Muscle layer of duodenum (tissue), 2 donors: ENCODE measurements at regions not wholly inside any gene's neighbourhood (a gene's known extent, or its start where the extent isn't known, plus 50 kb on each side); places are given as distances from the start of the nearest gene placed in this dataset.

Experiments used
- H3K27ac ChIP-seq: one replicate; pipeline ENCODE4 v1.7.0; 2013; ENCODE audit warnings: mild to moderate bottlenecking, low read length
- H3K27me3 ChIP-seq: one replicate; pipeline ENCODE4 v1.7.0; 2013; ENCODE audit warnings: low read depth, mild to moderate bottlenecking, control low read depth, low read length
- H3K36me3 ChIP-seq, 2 donors: one replicate each; pipeline ENCODE4 v1.7.0; 2013; ENCODE audit warnings: low read length in 2 of 2, control low read depth in 1 of 2, mild to moderate bottlenecking in 1 of 2; ENCODE audit not compliant: insufficient read depth in 2 of 2, control insufficient read depth in 1 of 2
- H3K4me1 ChIP-seq, 2 donors: one replicate each; pipeline ENCODE4 v1.7.0; 2013; ENCODE audit warnings: low read length in 2 of 2, mild to moderate bottlenecking in 2 of 2, control low read depth in 1 of 2, moderate library complexity in 1 of 2; ENCODE audit not compliant: insufficient read depth in 2 of 2, control insufficient read depth in 1 of 2
- H3K4me3 ChIP-seq, 2 donors: one replicate each; pipeline ENCODE4 v1.7.0; 2013; ENCODE audit warnings: low read length in 2 of 2, low read depth in 1 of 2, mild to moderate bottlenecking in 1 of 2
- H3K9me3 ChIP-seq, 2 donors: one replicate each; pipeline ENCODE4 v1.7.0; 2013; ENCODE audit warnings: low read length in 2 of 2, control low read depth in 1 of 2, mild to moderate bottlenecking in 1 of 2; ENCODE audit not compliant: control insufficient read depth in 1 of 2
- donor health status: healthy.

- Histone ChIP-seq H3K27ac (no peak overlapping the region), H3K36me3 (no peaks in the 10 kb centered on the region), H3K9me3 (no peaks in the 10 kb centered on the region), H3K27me3 (no peaks in the 10 kb centered on the region), H3K4me1 (peaks cover 0 to 17% of the 10 kb centered on the region in 2 donors), H3K4me3 (no peak overlapping the region)
These were observed 172.5 kb downstream of the CTTN start for GRCh38 chr11:70570693-70571395.

GRCh38 chr11:70572974-70573260 is 174.6 kb downstream of the CTTN start:
- H3K9me3 ChIP-seq, result no peaks in the 10 kb centered on the region
- no peak overlapping the region for H3K27ac ChIP-seq
- H3K4me3 ChIP-seq, result no peak overlapping the region
- no peaks in the 10 kb centered on the region for H3K36me3 ChIP-seq
- peaks cover 0 to 13% of the 10 kb centered on the region in 2 donors for H3K4me1 ChIP-seq
- no peaks in the 10 kb centered on the region for H3K27me3 ChIP-seq

GRCh38 chr11:70573701-70574151 is 175.4 kb downstream of the CTTN start:
- Histone ChIP-seq H3K4me3 (no peak overlapping the region), H3K9me3 (no peaks in the 10 kb centered on the region), H3K4me1 (peaks cover 0 to 6% of the 10 kb centered on the region in 2 donors), H3K27me3 (no peaks in the 10 kb centered on the region), H3K36me3 (no peaks in the 10 kb centered on the region), H3K27ac (no peak overlapping the region)

GRCh38 chr11:70574725-70575347 is 176.5 kb downstream of the CTTN start:
- H3K9me3 ChIP-seq, result no peaks in the 10 kb centered on the region
- no peaks in the 10 kb centered on the region for H3K27me3 ChIP-seq
- H3K4me1 ChIP-seq, result no peaks in the 10 kb centered on the region
- H3K27ac ChIP-seq, result no peak overlapping the region
- no peaks in the 10 kb centered on the region for H3K36me3 ChIP-seq
- H3K4me3 ChIP-seq, result no peak overlapping the region

GRCh38 chr11:70575396-70576060 is 177.2 kb downstream of the CTTN start:
- H3K27ac ChIP-seq, result no peak overlapping the region
- H3K36me3 ChIP-seq, result no peaks in the 10 kb centered on the region
- no peaks in the 10 kb centered on the region for H3K4me1 ChIP-seq
- H3K4me3 ChIP-seq, result no peak overlapping the region
- H3K27me3 ChIP-seq, result no peaks in the 10 kb centered on the region
- no peaks in the 10 kb centered on the region for H3K9me3 ChIP-seq

- no peak overlapping the region for H3K4me3 ChIP-seq
- no peak overlapping the region for H3K27ac ChIP-seq
- no peaks in the 10 kb centered on the region for H3K27me3 ChIP-seq
- no peaks in the 10 kb centered on the region for H3K36me3 ChIP-seq
- no peaks in the 10 kb centered on the region for H3K9me3 ChIP-seq
- no peaks in the 10 kb centered on the region for H3K4me1 ChIP-seq
These were observed 178.9 kb downstream of the CTTN start for GRCh38 chr11:70577258-70577603.

- Histone ChIP-seq H3K27me3 (no peaks in the 10 kb centered on the region), H3K9me3 (no peaks in the 10 kb centered on the region), H3K4me1 (no peaks in the 10 kb centered on the region), H3K27ac (no peak overlapping the region), H3K4me3 (no peak overlapping the region), H3K36me3 (no peaks in the 10 kb centered on the region)
These were observed 179.6 kb downstream of the CTTN start for GRCh38 chr11:70577948-70578347.

- H3K4me3 ChIP-seq, result no peak overlapping the region
- H3K9me3 ChIP-seq, result no peaks in the 10 kb centered on the region
- H3K27me3 ChIP-seq, result no peaks in the 10 kb centered on the region
- H3K27ac ChIP-seq, result no peak overlapping the region
- H3K4me1 ChIP-seq, result no peaks in the 10 kb centered on the region
- H3K36me3 ChIP-seq, result no peaks in the 10 kb centered on the region
These were observed 180.0 kb downstream of the CTTN start for GRCh38 chr11:70578371-70578770.

- Histone ChIP-seq H3K9me3 (no peaks in the 10 kb centered on the region), H3K4me3 (no peak overlapping the region), H3K27ac (no peak overlapping the region), H3K36me3 (no peaks in the 10 kb centered on the region), H3K4me1 (no peaks in the 10 kb centered on the region), H3K27me3 (no peaks in the 10 kb centered on the region)
These were observed 180.5 kb downstream of the CTTN start for GRCh38 chr11:70578831-70579230.

GRCh38 chr11:70579316-70579955 is 181.1 kb downstream of the CTTN start:
- Histone ChIP-seq H3K9me3 (no peaks in the 10 kb centered on the region), H3K27me3 (no peaks in the 10 kb centered on the region), H3K4me3 (no peak overlapping the region), H3K36me3 (no peaks in the 10 kb centered on the region), H3K27ac (no peak overlapping the region), H3K4me1 (no peaks in the 10 kb centered on the region)

- no peaks in the 10 kb centered on the region for H3K27me3 ChIP-seq
- H3K9me3 ChIP-seq, result no peaks in the 10 kb centered on the region
- H3K27ac ChIP-seq, result no peak overlapping the region
- H3K4me1 ChIP-seq, result no peaks in the 10 kb centered on the region
- no peak overlapping the region for H3K4me3 ChIP-seq
- H3K36me3 ChIP-seq, result no peaks in the 10 kb centered on the region
These were observed 181.9 kb downstream of the CTTN start for GRCh38 chr11:70580036-70580805.
